ENCODE measurements at regions not wholly inside any gene's neighbourhood (a gene's known extent, or its start where the extent isn't known, plus 50 kb on each side); places are given as distances from the start of the nearest gene placed in this dataset.
"Not testable (repeated sequence)": the region's sequence is repeated elsewhere in the genome, so short reads cannot be mapped to it uniquely, and the experiment has no call there.

GRCh38 chr5:145517588-145517987 lies 317.6 kb downstream of the PRELID2 start:
- TF ChIP-seq EZH2phosphoT487 (IDR thresholded peaks at IDR 0.05; ENCODE audit: insufficient read depth, low read depth); EZH2 (IDR thresholded peaks at IDR 0.05; ENCODE audit: insufficient read depth, poor library complexity, severe bottlenecking): not testable (repeated sequence)
